ENCODE measurements at regions not wholly inside any gene's neighbourhood (a gene's known extent, or its start where the extent isn't known, plus 50 kb on each side); places are given as distances from the start of the nearest gene placed in this dataset.

GRCh38 chr2:47264143-47264542 is 87.8 kb upstream of the CALM2 start:
- no peak overlapping the region for H2AFZ ChIP-seq (ENCODE audit: low read depth, low read length)

More at GRCh38 chr2:47264143-47264542, 87.8 kb upstream of the CALM2 start:
- Histone ChIP-seq H3K4me1 (ENCODE audit: control insufficient read depth, extremely low read depth, insufficient read depth, low read length) (peaks cover 2% of the 10 kb centered on the region), H3K27ac (ENCODE audit: insufficient read depth, low read depth, low read length) (no peak overlapping the region), H3K36me3 (ENCODE audit: control insufficient read depth in 2 of 2, extremely low read depth in 1 of 2, insufficient read depth in 2 of 2, low read length in 2 of 2) (no peaks in the 10 kb centered on the region), H3K9ac (replicated peaks; ENCODE audit: extremely low read depth, insufficient read depth, low read length) (no peak overlapping the region), H4K20me1 (replicated peaks; ENCODE audit: control insufficient read depth, extremely low read depth, insufficient read depth, low read length) (no peaks in the 10 kb centered on the region), H3K9me1 (replicated peaks; ENCODE audit: control insufficient read depth, extremely low read depth, insufficient read depth, low read length) (no peaks in the 10 kb centered on the region), H3K27me3 (ENCODE audit: control insufficient read depth in 2 of 2, insufficient read depth in 2 of 2, low read length in 2 of 2) (no peaks in the 10 kb centered on the region), H3K9me3 (replicated peaks; ENCODE audit: control insufficient read depth, insufficient read depth, low read length) (no peaks in the 10 kb centered on the region), H3K4me2 (ENCODE audit: insufficient read depth, low read length) (no peak overlapping the region), H3K4me3 (replicated peaks in 1 of 3; ENCODE audit: insufficient read depth in 1 of 3, low read depth in 1 of 3, low read length in 3 of 3) (no peak overlapping the region), H3K79me2 (ENCODE audit: control insufficient read depth, insufficient read depth, low read length) (no peaks in the 10 kb centered on the region)
- DNase-seq (ENCODE audit: low read depth, low spot score) (no peak), FAIRE-seq (no peak)
- no TSS peak for BruUV-seq (replicated peaks)
- intact Hi-C loops (cut with micrococcal nuclease) (no loop called here), dilution Hi-C loops (cut with MboI; ENCODE audit: extremely low pct_ligation_motif_present, low sequenced_read_pairs) (no loop called here)
- POLR2A ChIA-PET, result no interaction called here
- TF ChIP-seq POLR2AphosphoS5 (IDR thresholded peaks at IDR 0.05; ENCODE audit: insufficient read depth, low read depth, low read length) (no peak), EZH2 (IDR thresholded peaks at IDR 0.05; ENCODE audit: borderline replicate concordance, low read depth, low read length, severe bottlenecking) (no peak), CTCF (IDR thresholded peaks at IDR 0.05; ENCODE audit: extremely low read depth in 1 of 2, insufficient read depth in 1 of 2, low read depth in 1 of 2, low read length in 2 of 2) (no peak), MAX (IDR thresholded peaks at IDR 0.05; ENCODE audit: insufficient read depth, insufficient read length) (no peak)
- CTCF ChIA-PET, result interaction anchor here (1.3 kb wide), 1 partner anchor 42 kb away, joined by 3 read pairs; no protein-coding TSS in a partner anchor
